Head of caudate nucleus (tissue), 42 donors: ENCODE measurements at regions not wholly inside any gene's neighbourhood (a gene's known extent, or its start where the extent isn't known, plus 50 kb on each side); places are given as distances from the start of the nearest gene placed in this dataset.
"Not testable (repeated sequence)": the region's sequence is repeated elsewhere in the genome, so short reads cannot be mapped to it uniquely, and the experiment has no call there.

Source experiments
- DNase-seq, 42 donors: peaks; one replicate each; pipeline versions ENCODE4 v3.0.0 to v3.0.0-alpha.2; 2020 to 2021; ENCODE audit warnings: mixed read lengths in 7 of 42
- intact Hi-C: fragments of 100-400 bp; cut with DNase I; formaldehyde crosslinking; loops from one replicate; pipeline ENCODE4 v1.15.0; 2022

GRCh38 chr1:182240085-182240484, 151.5 kb downstream of the GLUL start:
- no peak for DNase-seq
- intact Hi-C loops = no loop called here

GRCh38 chr1:182238421-182238820, 153.2 kb downstream of the GLUL start:
- intact Hi-C loops = no loop called here

GRCh38 chr1:182237329-182237728, 154.3 kb downstream of the GLUL start:
- intact Hi-C loops = no loop called here
- no peak for DNase-seq

More at GRCh38 chr1:182238421-182238820, 153.2 kb downstream of the GLUL start:
- DNase-seq = no peak

GRCh38 chr1:182236651-182237077, 154.9 kb downstream of the GLUL start:
- no peak for DNase-seq
- intact Hi-C loops = no loop called here

GRCh38 chr1:182235952-182236650, 155.5 kb downstream of the GLUL start:
- intact Hi-C loops = no loop called here
- DNase-seq = peak in 36 of 42 donors; percentile 8 to 74 (median 32)

- DNase-seq = no peak
- intact Hi-C loops = no loop called here
Measured at GRCh38 chr1:182235604-182235951, 156.0 kb downstream of the GLUL start.

- intact Hi-C loops = no loop called here
- no peak for DNase-seq
Measured at GRCh38 chr1:182229921-182230491, 161.6 kb downstream of the GLUL start.

- DNase-seq = no peak
- intact Hi-C loops = no loop called here
Measured at GRCh38 chr1:182229451-182229850, 162.1 kb downstream of the GLUL start.

GRCh38 chr1:182227864-182228547, 163.6 kb downstream of the GLUL start:
- no peak for DNase-seq
- intact Hi-C loops = no loop called here

- intact Hi-C loops = no loop called here
- no peak for DNase-seq
Measured at GRCh38 chr1:182226618-182227017, 165.0 kb downstream of the GLUL start.

GRCh38 chr1:182225755-182226154, 164.2 kb upstream of the ZNF648 start:
- intact Hi-C loops, DNase-seq: not testable (repeated sequence)

- intact Hi-C loops, DNase-seq: not testable (repeated sequence)
Measured at GRCh38 chr1:182221990-182222389, 160.5 kb upstream of the ZNF648 start.

- DNase-seq, intact Hi-C loops: not testable (repeated sequence)
Measured at GRCh38 chr1:182221367-182221766, 159.9 kb upstream of the ZNF648 start.

GRCh38 chr1:182217967-182218366, 156.5 kb upstream of the ZNF648 start:
- intact Hi-C loops = no loop called here
- DNase-seq = no peak

- intact Hi-C loops = no loop called here
- DNase-seq = no peak
Measured at GRCh38 chr1:182217071-182217470, 155.6 kb upstream of the ZNF648 start.

GRCh38 chr1:182215764-182216163, 154.3 kb upstream of the ZNF648 start:
- DNase-seq = no peak
- intact Hi-C loops = no loop called here

- DNase-seq = no peak
- intact Hi-C loops = no loop called here
Measured at GRCh38 chr1:182213163-182213562, 151.7 kb upstream of the ZNF648 start.

GRCh38 chr1:182211386-182211785, 149.9 kb upstream of the ZNF648 start:
- DNase-seq = no peak
- intact Hi-C loops = no loop called here

- DNase-seq = no peak
- intact Hi-C loops = no loop called here
Measured at GRCh38 chr1:182210417-182210816, 148.9 kb upstream of the ZNF648 start.

- intact Hi-C loops = no loop called here
- no peak for DNase-seq
Measured at GRCh38 chr1:182207300-182207699, 145.8 kb upstream of the ZNF648 start.
